Activated naive CD8-positive, alpha-beta T cell (primary cell): ENCODE measurements at regions not wholly inside any gene's neighbourhood (a gene's known extent, or its start where the extent isn't known, plus 50 kb on each side); places are given as distances from the start of the nearest gene placed in this dataset.

Experiments used
- H3K27ac Mint-ChIP-seq: one replicate; pipeline ENCODE4 v1.8.0; 2021; ENCODE audit warnings: mixed read lengths
- H3K27me3 Mint-ChIP-seq: one replicate; pipeline ENCODE4 v1.8.0; 2021; ENCODE audit warnings: mixed read lengths
- H3K36me3 Mint-ChIP-seq: one replicate; pipeline ENCODE4 v1.8.0; 2021; ENCODE audit warnings: mixed read lengths
- H3K4me1 Mint-ChIP-seq: one replicate; pipeline ENCODE4 v1.8.0; 2021; ENCODE audit warnings: low read depth, mixed read lengths
- H3K4me3 Mint-ChIP-seq: one replicate; pipeline ENCODE4 v1.8.0; 2021; ENCODE audit warnings: mild to moderate bottlenecking, mixed read lengths
- H3K9me3 Mint-ChIP-seq: one replicate; pipeline ENCODE4 v1.8.0; 2021; ENCODE audit warnings: low read depth, mixed read lengths

- H3K27me3 Mint-ChIP-seq, result no peaks in the 10 kb centered on the region
- H3K9me3 Mint-ChIP-seq, result no peaks in the 10 kb centered on the region
- no peaks in the 10 kb centered on the region for H3K4me1 Mint-ChIP-seq
- H3K36me3 Mint-ChIP-seq, result no peaks in the 10 kb centered on the region
- no peak overlapping the region for H3K27ac Mint-ChIP-seq
- no peak overlapping the region for H3K4me3 Mint-ChIP-seq
Observed at GRCh38 chr4:178255172-178255571, 812.9 kb upstream of the AGA start.

- no peak overlapping the region for H3K27ac Mint-ChIP-seq
- no peak overlapping the region for H3K4me3 Mint-ChIP-seq
- no peaks in the 10 kb centered on the region for H3K36me3 Mint-ChIP-seq
- peaks cover 3% of the 10 kb centered on the region for H3K9me3 Mint-ChIP-seq
- H3K4me1 Mint-ChIP-seq, result no peaks in the 10 kb centered on the region
- H3K27me3 Mint-ChIP-seq, result no peaks in the 10 kb centered on the region
Observed at GRCh38 chr4:178258603-178259002, 816.4 kb upstream of the AGA start.

- Mint-ChIP-seq H3K27ac (no peak overlapping the region), H3K4me1 (no peaks in the 10 kb centered on the region), H3K9me3 (peaks cover 3% of the 10 kb centered on the region), H3K4me3 (no peak overlapping the region), H3K36me3 (no peaks in the 10 kb centered on the region), H3K27me3 (no peaks in the 10 kb centered on the region)
Observed at GRCh38 chr4:178259566-178259965, 817.3 kb upstream of the AGA start.

DNA sequence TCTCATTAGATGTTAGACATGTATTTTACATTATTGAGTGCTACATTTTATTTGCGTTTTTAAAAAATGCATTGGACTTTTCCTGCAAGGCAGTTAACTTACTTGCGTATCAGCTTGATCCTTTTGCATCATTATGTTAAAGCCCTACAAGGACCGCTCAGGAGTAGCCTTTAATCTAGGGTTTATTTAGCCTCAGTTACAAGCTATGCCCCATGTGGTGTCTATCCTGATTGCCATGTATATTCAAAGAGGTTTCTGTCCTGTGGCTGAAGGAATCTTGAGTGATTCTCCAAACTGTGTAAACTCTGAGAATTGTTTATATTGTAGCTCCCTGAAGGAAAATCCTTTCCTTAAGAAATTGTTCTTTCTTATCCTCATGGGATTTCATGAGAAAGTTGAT is 821.8 kb upstream of the AGA start:
- Mint-ChIP-seq H3K36me3 (no peaks in the 10 kb centered on the region), H3K9me3 (peaks cover 6% of the 10 kb centered on the region), H3K27ac (no peak overlapping the region), H3K4me1 (no peaks in the 10 kb centered on the region), H3K27me3 (no peaks in the 10 kb centered on the region), H3K4me3 (no peak overlapping the region)

DNA sequence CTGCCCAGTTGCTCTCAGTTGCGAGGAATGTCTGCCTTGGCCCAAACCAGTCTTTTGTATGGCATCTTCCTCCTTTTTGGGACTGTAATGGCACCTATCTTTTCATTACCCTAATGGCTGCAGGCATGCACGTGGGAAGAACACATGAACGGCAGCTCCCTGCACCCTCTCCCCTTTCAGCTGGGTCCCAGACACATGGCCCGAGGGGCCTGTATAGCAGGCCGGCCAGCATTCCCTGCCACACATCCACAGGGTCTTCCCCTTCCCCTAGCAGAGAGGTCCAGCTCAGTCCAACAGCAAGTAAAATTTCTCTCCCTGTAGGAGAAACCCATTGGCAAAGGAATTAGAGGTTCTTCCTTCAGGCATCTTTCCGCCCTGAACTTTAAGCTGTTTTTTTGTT is 829.1 kb upstream of the AGA start:
- Mint-ChIP-seq H3K4me1 (no peaks in the 10 kb centered on the region), H3K9me3 (peaks cover 11% of the 10 kb centered on the region), H3K27ac (no peak overlapping the region), H3K36me3 (no peaks in the 10 kb centered on the region), H3K27me3 (no peaks in the 10 kb centered on the region), H3K4me3 (no peak overlapping the region)

GRCh38 chr4:178273168-178273567 is 830.9 kb upstream of the AGA start:
- Mint-ChIP-seq H3K27me3 (no peaks in the 10 kb centered on the region), H3K27ac (no peak overlapping the region), H3K36me3 (no peaks in the 10 kb centered on the region), H3K9me3 (peaks cover 8% of the 10 kb centered on the region), H3K4me1 (no peaks in the 10 kb centered on the region), H3K4me3 (no peak overlapping the region)

DNA sequence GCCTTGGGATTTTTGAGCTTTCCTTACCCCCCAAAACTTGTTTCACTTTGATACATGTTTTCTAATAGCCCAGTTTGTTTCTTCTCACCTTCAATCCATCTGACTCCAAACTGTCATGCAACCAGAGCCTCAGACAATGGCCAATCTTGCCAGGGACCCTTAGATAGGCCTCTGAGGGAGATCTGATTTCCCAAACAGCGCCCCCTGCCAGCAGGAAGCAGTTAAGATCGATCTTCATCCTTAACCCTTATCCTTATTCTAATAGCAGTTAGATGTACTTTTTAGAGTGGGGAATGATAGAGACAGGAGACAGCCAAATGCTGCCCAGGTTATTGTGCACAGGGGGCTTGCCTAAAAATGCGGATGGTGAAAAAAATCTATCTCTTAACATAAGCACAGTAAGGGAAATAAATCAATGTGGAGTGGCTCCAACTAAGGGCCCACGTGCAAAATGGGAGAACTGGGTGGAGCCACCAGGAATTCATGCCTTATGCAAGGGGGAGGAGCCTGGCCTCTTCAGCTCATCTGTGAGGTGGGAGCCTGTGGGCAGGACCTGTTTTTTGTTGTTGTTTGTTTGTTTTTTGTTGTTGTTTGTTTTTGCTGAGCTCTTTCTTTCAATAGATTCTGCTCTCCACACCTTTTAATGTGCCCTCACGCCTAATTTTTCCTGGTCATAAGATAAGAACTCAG is 833.6 kb upstream of the AGA start:
- no peaks in the 10 kb centered on the region for H3K4me1 Mint-ChIP-seq
- no peak overlapping the region for H3K4me3 Mint-ChIP-seq
- H3K9me3 Mint-ChIP-seq, result peaks cover 12% of the 10 kb centered on the region
- H3K36me3 Mint-ChIP-seq, result no peaks in the 10 kb centered on the region
- H3K27me3 Mint-ChIP-seq, result no peaks in the 10 kb centered on the region
- no peak overlapping the region for H3K27ac Mint-ChIP-seq

DNA sequence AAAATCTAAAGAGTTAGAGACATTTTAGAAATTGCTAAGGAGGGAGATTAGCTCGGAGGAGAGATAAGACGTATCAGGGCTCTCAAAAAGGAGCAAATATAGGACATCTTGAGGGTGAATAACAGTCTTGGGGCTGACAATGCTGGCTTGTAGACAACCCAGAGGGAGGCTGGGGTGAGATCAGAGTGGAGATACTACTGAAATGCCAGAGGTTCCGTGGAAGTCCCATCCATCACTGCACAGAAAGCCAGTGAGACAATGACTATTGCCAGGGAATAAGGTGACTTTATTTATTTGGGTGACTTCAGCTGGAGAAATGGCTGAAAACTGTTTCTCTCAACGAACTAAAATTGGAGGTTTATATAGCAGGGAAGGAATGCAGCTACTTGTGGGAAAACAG is 838.1 kb upstream of the AGA start:
- Mint-ChIP-seq H3K4me1 (no peaks in the 10 kb centered on the region), H3K27ac (no peak overlapping the region), H3K36me3 (no peaks in the 10 kb centered on the region), H3K9me3 (peaks cover 6% of the 10 kb centered on the region), H3K27me3 (no peaks in the 10 kb centered on the region), H3K4me3 (no peak overlapping the region)

- Mint-ChIP-seq H3K27ac (no peak overlapping the region), H3K4me3 (no peak overlapping the region), H3K9me3 (no peaks in the 10 kb centered on the region), H3K4me1 (no peaks in the 10 kb centered on the region), H3K36me3 (no peaks in the 10 kb centered on the region), H3K27me3 (no peaks in the 10 kb centered on the region)
Observed at GRCh38 chr4:178288462-178288861, 846.2 kb upstream of the AGA start.

- no peak overlapping the region for H3K4me3 Mint-ChIP-seq
- H3K4me1 Mint-ChIP-seq, result no peaks in the 10 kb centered on the region
- H3K27me3 Mint-ChIP-seq, result no peaks in the 10 kb centered on the region
- H3K36me3 Mint-ChIP-seq, result no peaks in the 10 kb centered on the region
- no peak overlapping the region for H3K27ac Mint-ChIP-seq
- H3K9me3 Mint-ChIP-seq, result no peaks in the 10 kb centered on the region
Observed at GRCh38 chr4:178293601-178294000, 851.4 kb upstream of the AGA start.

- Mint-ChIP-seq H3K4me3 (no peak overlapping the region), H3K36me3 (no peaks in the 10 kb centered on the region), H3K9me3 (peaks cover 5% of the 10 kb centered on the region), H3K4me1 (no peaks in the 10 kb centered on the region), H3K27ac (no peak overlapping the region), H3K27me3 (no peaks in the 10 kb centered on the region)
Observed at GRCh38 chr4:178296669-178297068, 854.4 kb upstream of the AGA start.

- H3K9me3 Mint-ChIP-seq, result peaks cover 3% of the 10 kb centered on the region
- H3K27me3 Mint-ChIP-seq, result no peaks in the 10 kb centered on the region
- H3K4me3 Mint-ChIP-seq, result no peak overlapping the region
- H3K4me1 Mint-ChIP-seq, result no peaks in the 10 kb centered on the region
- H3K36me3 Mint-ChIP-seq, result no peaks in the 10 kb centered on the region
- no peak overlapping the region for H3K27ac Mint-ChIP-seq
Observed at GRCh38 chr4:178306565-178306964, 864.3 kb upstream of the AGA start.

DNA sequence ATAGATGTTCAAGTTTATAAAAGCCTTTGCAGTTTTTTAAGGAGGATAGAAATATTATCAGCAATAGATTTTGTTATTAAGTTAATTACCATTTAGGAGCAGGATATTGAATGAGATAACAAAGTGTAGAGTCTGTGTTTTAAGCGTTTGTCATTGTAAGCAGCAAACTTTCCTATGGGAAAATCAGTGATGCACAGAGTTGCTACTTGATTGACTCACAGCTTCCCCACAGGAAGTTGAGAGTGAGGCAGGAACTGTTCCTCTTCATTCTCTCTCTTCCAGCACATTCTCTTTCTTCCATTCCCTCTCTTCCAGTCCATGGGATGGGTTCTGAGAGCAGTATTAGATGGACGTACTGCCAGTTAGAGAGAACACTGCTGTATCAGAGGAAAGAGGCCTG is 867.7 kb upstream of the AGA start:
- no peak overlapping the region for H3K4me3 Mint-ChIP-seq
- peaks cover 3% of the 10 kb centered on the region for H3K9me3 Mint-ChIP-seq
- no peaks in the 10 kb centered on the region for H3K27me3 Mint-ChIP-seq
- no peak overlapping the region for H3K27ac Mint-ChIP-seq
- no peaks in the 10 kb centered on the region for H3K4me1 Mint-ChIP-seq
- no peaks in the 10 kb centered on the region for H3K36me3 Mint-ChIP-seq

DNA sequence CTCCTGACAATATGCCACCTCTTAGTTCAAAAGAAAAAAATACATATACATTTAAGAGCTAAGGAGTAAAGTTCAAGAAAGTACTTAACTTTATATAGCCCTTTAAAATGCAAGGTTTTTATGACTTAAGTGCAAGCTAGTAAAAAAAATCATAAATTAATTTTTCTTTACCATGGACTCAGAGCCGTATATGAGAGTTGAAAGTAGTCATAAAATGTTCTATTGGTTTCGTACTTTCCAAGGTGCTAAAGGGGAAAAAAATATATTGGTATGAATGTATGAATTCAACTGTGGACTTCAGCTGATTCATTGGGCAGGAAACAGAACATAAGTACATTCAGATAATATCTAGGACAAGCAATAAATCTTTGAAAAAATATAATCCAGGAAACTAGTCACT is 869.8 kb upstream of the AGA start:
- peaks cover 4% of the 10 kb centered on the region for H3K9me3 Mint-ChIP-seq
- no peaks in the 10 kb centered on the region for H3K4me1 Mint-ChIP-seq
- H3K36me3 Mint-ChIP-seq, result no peaks in the 10 kb centered on the region
- H3K27ac Mint-ChIP-seq, result no peak overlapping the region
- no peaks in the 10 kb centered on the region for H3K27me3 Mint-ChIP-seq
- H3K4me3 Mint-ChIP-seq, result no peak overlapping the region

- H3K36me3 Mint-ChIP-seq, result no peaks in the 10 kb centered on the region
- H3K4me3 Mint-ChIP-seq, result no peak overlapping the region
- H3K4me1 Mint-ChIP-seq, result no peaks in the 10 kb centered on the region
- no peaks in the 10 kb centered on the region for H3K27me3 Mint-ChIP-seq
- no peak overlapping the region for H3K27ac Mint-ChIP-seq
- peaks cover 10% of the 10 kb centered on the region for H3K9me3 Mint-ChIP-seq
Observed at GRCh38 chr4:178314287-178314686, 872.0 kb upstream of the AGA start.

DNA sequence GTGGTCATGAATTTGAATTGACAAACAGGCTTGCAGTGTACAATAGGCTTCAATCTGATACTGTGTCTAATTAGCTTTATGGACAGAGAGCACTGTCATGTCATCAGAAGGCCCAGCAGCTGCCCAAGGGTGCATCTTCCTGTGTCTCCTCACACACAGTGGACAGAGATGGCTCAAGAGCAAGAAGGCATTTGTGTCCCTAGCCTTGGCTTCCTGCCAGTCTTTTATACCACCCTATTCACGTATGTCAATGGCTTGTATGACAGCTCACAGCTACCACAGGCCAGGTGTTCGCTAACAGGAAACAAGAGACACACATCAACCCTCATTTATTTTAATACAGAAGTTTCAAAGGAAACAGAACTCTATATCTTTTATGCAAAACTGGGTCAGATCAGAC is 874.0 kb upstream of the AGA start:
- Mint-ChIP-seq H3K36me3 (no peaks in the 10 kb centered on the region), H3K27me3 (no peaks in the 10 kb centered on the region), H3K27ac (no peak overlapping the region), H3K4me1 (no peaks in the 10 kb centered on the region), H3K9me3 (peaks cover 13% of the 10 kb centered on the region), H3K4me3 (no peak overlapping the region)
